ENCODE measurements at regions not wholly inside any gene's neighbourhood (a gene's known extent, or its start where the extent isn't known, plus 50 kb on each side); places are given as distances from the start of the nearest gene placed in this dataset.

GRCh38 chr12:89803412-89803811 lies 94.8 kb upstream of the ATP2B1 start:
- no peak for TF ChIP-seq CTCF (IDR thresholded peaks at IDR 0.05; ENCODE audit: low read depth, low read length, poor library complexity, severe bottlenecking)
- TF ChIP-seq EZH2phosphoT487 (IDR thresholded peaks at IDR 0.05; ENCODE audit: borderline replicate concordance, low read length): no peak
